Hepatocyte (in vitro differentiated cells): ENCODE measurements at regions not wholly inside any gene's neighbourhood (a gene's known extent, or its start where the extent isn't known, plus 50 kb on each side); places are given as distances from the start of the nearest gene placed in this dataset.

ENCODE experiments used
- DNase-seq: peaks from one replicate; pipeline ENCODE4 v3.0.0-alpha.2; 2016; ENCODE audit warnings: low spot score
- H2AFZ ChIP-seq: fragments of 200-600 bp; sonication (generic); 2 replicates; pipeline ENCODE4 v1.6.0; 2016; ENCODE audit warnings: antibody characterized with exemption, mild to moderate bottlenecking
- H3K27ac ChIP-seq: fragments of 200-600 bp; sonication (generic); 2 replicates; pipeline ENCODE4 v1.5.1; 2016; ENCODE audit warnings: mild to moderate bottlenecking
- H3K27me3 ChIP-seq: fragments of 200-600 bp; sonication (generic); 2 replicates; pipeline ENCODE4 v1.6.1; 2016
- H3K36me3 ChIP-seq: fragments of 200-600 bp; sonication (generic); replicated peaks from 2 replicates; pipeline ENCODE4 v1.5.1; 2016; ENCODE audit warnings: low read depth; ENCODE audit not compliant: insufficient read depth
- H3K4me1 ChIP-seq: fragments of 200-600 bp; sonication (generic); 2 replicates; pipeline ENCODE4 v1.5.1; 2016; ENCODE audit warnings: mild to moderate bottlenecking, moderate library complexity; ENCODE audit not compliant: insufficient read depth
- H3K4me2 ChIP-seq: fragments of 200-600 bp; sonication (generic); 2 replicates; pipeline ENCODE4 v1.6.0; 2016
- H3K4me3 ChIP-seq: fragments of 200-600 bp; sonication (generic); 2 replicates; pipeline ENCODE4 v1.5.1; 2016; ENCODE audit warnings: mild to moderate bottlenecking
- H3K79me2 ChIP-seq: fragments of 200-600 bp; sonication (generic); 2 replicates; pipeline ENCODE4 v1.6.0; 2017; ENCODE audit warnings: mild to moderate bottlenecking
- H3K9me2 ChIP-seq: fragments of 200-600 bp; sonication (generic); replicated peaks from 2 replicates; pipeline ENCODE4 v1.6.0; 2017; ENCODE audit warnings: mild to moderate bottlenecking; ENCODE audit not compliant: insufficient read depth
- H3K9me3 ChIP-seq: fragments of 200-600 bp; sonication (generic); 2 replicates; pipeline ENCODE4 v1.5.1; 2016; ENCODE audit warnings: low read depth, mild to moderate bottlenecking
- H4K20me1 ChIP-seq: fragments of 200-600 bp; sonication (generic); 2 replicates; pipeline ENCODE4 v1.6.0; 2016; ENCODE audit warnings: mild to moderate bottlenecking; ENCODE audit not compliant: insufficient read depth, poor library complexity, severe bottlenecking
- CTCF ChIP-seq: fragments of 200-600 bp; sonication (generic); IDR thresholded peaks from 2 replicates; pipeline ENCODE4 v1.5.1; 2016; ENCODE audit warnings: antibody characterized with exemption, mild to moderate bottlenecking; ENCODE audit not compliant: poor library complexity
- EZH2 ChIP-seq: fragments of 200-600 bp; sonication (generic); IDR thresholded peaks from 2 replicates; pipeline ENCODE4 v1.6.1; 2016; ENCODE audit warnings: antibody characterized with exemption, mild to moderate bottlenecking, borderline replicate concordance
- EZH2phosphoT487 ChIP-seq: fragments of 200-600 bp; sonication (generic); IDR thresholded peaks from one replicate; pipeline ENCODE4 v1.6.1; 2018; ENCODE audit warnings: antibody characterized with exemption, mild to moderate bottlenecking, low read depth, moderate library complexity; ENCODE audit not compliant: unreplicated experiment, severe bottlenecking
- WGBS: methylation state at CpG from one replicate; pipeline ENCODE4 v1.1.6; 2016; ENCODE audit warnings: low lambda C conversion rate; ENCODE audit errors: missing lambda C conversion rate; 5-methylcytosine and 5-hydroxymethylcytosine counted together

- TF ChIP-seq EZH2 (no peak), EZH2phosphoT487 (no peak), CTCF (no peak)
- no peak for DNase-seq
- H3K9me3 ChIP-seq, result no peaks in the 10 kb centered on the region
- peaks cover 8% of the 10 kb centered on the region for H3K4me1 ChIP-seq
- no peaks in the 10 kb centered on the region for H3K9me2 ChIP-seq
- no peak overlapping the region for H3K27ac ChIP-seq
- H3K4me3 ChIP-seq, result no peak overlapping the region
- no peak overlapping the region for H2AFZ ChIP-seq
- no peaks in the 10 kb centered on the region for H3K79me2 ChIP-seq
- H3K27me3 ChIP-seq, result no peaks in the 10 kb centered on the region
- H4K20me1 ChIP-seq, result no peaks in the 10 kb centered on the region
- H3K36me3 ChIP-seq, result no peaks in the 10 kb centered on the region
- H3K4me2 ChIP-seq, result no peak overlapping the region
- WGBS, result 62% methylated on average over 1 of the region's 1 CpG
Measured at GRCh38 chr4:173936861-173937260, 346.6 kb downstream of the FBXO8 start.

- H3K27me3 ChIP-seq, result no peaks in the 10 kb centered on the region
- no peaks in the 10 kb centered on the region for H3K79me2 ChIP-seq
Measured at GRCh38 chr4:173935622-173936405, 347.7 kb downstream of the FBXO8 start.

GRCh38 chr4:173934933-173935620 lies 348.4 kb downstream of the FBXO8 start:
- H3K9me2 ChIP-seq, result no peaks in the 10 kb centered on the region
- no peaks in the 10 kb centered on the region for H3K27me3 ChIP-seq
- H2AFZ ChIP-seq, result no peak overlapping the region
- H3K4me1 ChIP-seq, result peaks cover 8% of the 10 kb centered on the region
- H3K4me3 ChIP-seq, result no peak overlapping the region
- TF ChIP-seq EZH2phosphoT487 (no peak), CTCF (no peak), EZH2 (no peak)
- H3K4me2 ChIP-seq, result peak overlapping the region; percentile 33
- 9% methylated on average over 5 of the region's 5 CpGs for WGBS
- no peaks in the 10 kb centered on the region for H3K79me2 ChIP-seq
- H3K9me3 ChIP-seq, result no peaks in the 10 kb centered on the region
- DNase-seq, result no peak
- peak overlapping the region; percentile 2 for H3K27ac ChIP-seq
- no peaks in the 10 kb centered on the region for H4K20me1 ChIP-seq
- no peaks in the 10 kb centered on the region for H3K36me3 ChIP-seq

More at GRCh38 chr4:173935622-173936405, 347.7 kb downstream of the FBXO8 start:
- H3K4me1 ChIP-seq, result peaks cover 8% of the 10 kb centered on the region
- H3K36me3 ChIP-seq, result no peaks in the 10 kb centered on the region
- no peak overlapping the region for H2AFZ ChIP-seq
- no peaks in the 10 kb centered on the region for H3K9me2 ChIP-seq
- TF ChIP-seq EZH2 (no peak), CTCF (no peak), EZH2phosphoT487 (no peak)
- peak overlapping the region; percentile 35 for H3K27ac ChIP-seq
- no peaks in the 10 kb centered on the region for H3K9me3 ChIP-seq
- peak overlapping the region; percentile 33 for H3K4me2 ChIP-seq
- H3K4me3 ChIP-seq, result no peak overlapping the region
- WGBS, result 29% methylated on average over 5 of the region's 5 CpGs
- no peak for DNase-seq
- no peaks in the 10 kb centered on the region for H4K20me1 ChIP-seq
